GM18520 (cell line): ENCODE measurements at regions not wholly inside any gene's neighbourhood (a gene's known extent, or its start where the extent isn't known, plus 50 kb on each side); places are given as distances from the start of the nearest gene placed in this dataset.
A peak's percentile ranks its signal among the peaks of the same experiment; 100 is the strongest.
"Not testable (repeated sequence)": the region's sequence is repeated elsewhere in the genome, so short reads cannot be mapped to it uniquely, and the experiment has no call there.

ENCODE experiments used
- ATAC-seq: cut with Tn5 transposase; IDR thresholded peaks from one replicate; pipeline ENCODE4 v1.9.1; 2021; ENCODE audit not compliant: unreplicated experiment

DNA sequence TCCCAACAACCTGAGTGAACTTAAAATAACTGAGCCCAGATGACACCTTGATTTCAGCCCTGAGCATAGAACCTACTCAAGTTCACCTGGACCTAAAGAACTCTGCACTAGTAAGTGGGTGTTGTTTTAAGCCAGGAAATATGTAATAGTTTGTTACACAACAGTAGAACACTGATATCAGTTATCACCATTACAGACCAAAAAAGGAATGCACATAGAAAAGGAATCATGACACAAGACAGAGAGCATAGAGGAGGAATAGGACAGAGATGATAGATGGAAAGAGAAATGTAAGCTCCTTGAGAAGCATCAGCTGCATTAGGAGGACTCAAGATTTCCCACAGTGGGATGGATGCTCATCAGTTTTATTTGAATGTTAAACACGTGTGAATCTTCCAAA, 1096.9 kb upstream of the SEMA6A start:
- ATAC-seq: no peak

DNA sequence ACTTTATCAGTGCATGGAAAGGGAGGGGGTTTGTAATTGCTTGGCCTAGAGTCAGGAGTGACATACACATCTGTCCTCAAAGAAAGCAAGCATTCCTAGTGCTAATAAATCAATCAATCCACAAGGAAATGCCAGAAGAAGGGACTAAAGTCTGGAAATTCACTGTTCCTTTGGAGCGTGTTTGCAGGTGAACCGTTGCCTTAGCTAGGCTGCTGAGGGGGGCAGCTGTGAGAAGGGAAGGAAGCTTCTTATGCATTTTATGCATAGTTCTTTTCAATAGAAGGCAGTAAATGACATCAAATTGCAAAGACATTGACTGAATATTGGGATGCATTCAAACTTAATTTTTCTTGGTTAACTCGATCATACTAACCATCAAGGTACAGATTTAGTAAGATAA, 1092.5 kb upstream of the SEMA6A start:
- ATAC-seq: no peak

DNA sequence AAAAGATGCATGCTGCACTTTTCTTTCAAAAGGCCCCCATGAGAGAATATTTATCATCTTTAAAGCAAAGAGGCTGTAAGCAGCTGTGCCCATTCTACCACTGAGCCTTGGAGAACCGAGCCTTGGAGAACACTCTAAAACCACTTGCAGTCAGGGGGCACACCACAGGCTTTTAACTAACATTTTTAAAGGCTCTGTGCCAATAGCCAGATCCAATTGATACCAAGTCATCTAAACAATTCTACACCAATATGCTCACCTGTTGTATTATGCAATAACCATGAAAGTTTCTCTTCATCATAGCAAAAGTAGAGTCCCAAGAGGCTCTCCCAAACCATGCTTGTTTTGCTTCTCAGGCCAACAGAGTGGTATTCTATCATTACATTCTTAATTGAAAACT, 1090.5 kb upstream of the SEMA6A start:
- no peak for ATAC-seq

DNA sequence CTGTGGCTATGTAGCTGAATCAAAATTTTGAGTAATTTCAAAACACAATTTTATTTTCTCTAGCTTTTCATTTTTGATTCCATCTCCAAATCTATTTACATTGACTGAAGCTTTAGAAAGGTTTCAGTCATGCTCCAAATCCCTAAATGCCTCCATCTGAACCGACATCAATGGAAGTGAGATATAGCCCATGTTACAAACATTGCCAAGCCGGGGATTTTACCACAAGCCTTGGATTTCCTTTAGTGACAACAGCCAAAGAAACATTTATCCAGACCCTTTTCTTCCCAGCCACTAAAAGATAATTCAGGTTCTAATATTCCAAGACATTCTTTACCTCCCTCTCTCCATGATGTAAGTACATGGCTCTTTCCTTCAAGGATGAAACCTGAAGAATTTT, 1087.7 kb upstream of the SEMA6A start:
- no peak for ATAC-seq

DNA sequence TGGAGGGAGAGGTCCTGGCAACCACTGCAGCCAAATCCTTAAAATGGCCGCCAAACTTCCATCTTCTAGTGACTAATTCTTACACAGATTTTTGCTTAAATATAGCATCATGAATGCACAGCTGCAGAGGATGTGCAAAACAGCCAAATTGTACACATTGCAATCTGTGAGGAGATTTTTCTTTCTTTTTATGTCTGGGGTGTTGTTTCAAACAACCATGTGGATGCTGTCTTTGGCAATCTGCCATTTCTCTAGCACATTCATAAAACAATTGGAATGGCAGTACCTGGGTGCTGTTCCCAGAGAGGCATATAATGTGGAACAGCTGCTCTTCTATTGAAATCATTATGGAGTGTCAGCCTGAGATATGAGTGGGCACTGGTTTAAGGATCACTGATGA, 1082.9 kb upstream of the SEMA6A start:
- ATAC-seq: no peak

DNA sequence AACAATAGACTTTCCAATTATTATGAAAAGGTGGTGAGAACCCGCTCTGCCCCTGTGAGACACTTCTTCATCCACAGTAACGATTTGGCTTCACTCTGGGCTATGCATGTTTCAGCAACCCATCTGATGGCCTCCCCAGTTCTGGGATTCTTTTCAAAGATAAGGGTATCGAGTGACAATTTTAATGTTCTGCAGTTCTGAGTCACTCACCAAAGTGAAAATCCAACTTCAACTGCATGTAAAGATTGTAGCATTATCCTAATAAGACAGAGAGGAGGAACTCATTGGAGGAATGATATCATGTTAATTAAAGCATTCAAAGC, 1078.3 kb upstream of the SEMA6A start:
- no peak for ATAC-seq

DNA sequence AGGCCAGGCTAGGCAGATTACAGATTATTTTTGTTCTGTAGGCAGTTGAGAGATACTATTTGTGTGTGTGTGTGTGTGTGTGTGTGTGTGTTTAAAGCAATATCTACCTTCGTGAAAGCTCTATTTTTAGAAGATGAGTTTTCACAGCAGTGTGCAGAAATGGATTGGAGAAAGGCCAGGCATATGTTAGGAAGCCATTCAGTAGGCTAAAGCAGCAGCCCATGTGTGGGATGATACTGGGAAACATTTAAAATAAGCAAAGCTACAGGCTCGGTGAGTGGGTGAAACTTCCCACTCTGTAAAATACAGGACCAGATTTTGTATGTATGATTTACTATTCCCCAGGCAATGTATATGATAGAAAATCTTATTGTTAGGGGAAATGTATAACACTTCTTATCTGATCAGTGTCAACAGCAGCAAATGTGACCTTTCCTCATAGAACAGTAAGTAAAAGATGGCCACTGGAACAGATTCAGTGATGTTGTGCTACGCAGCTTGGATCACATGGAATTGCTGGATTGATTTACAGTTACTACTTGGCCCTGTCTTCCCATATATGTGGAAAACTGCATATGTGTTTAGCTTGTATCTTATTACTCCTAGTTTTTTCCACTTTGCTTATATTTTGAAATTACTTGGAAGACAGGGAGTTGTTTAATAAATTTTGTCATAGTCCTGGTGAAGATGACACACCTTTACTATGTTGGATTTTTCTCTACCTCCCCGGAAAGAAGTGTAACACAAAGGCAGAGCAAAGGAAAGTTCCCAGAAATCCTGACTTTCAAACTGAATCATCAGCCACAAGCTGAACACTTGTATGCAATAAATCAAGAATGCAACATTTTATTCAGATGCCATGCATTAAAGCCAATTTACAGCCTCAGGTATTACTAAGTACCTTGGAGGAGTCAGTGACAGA, 1077.7 kb upstream of the SEMA6A start:
- no peak for ATAC-seq

DNA sequence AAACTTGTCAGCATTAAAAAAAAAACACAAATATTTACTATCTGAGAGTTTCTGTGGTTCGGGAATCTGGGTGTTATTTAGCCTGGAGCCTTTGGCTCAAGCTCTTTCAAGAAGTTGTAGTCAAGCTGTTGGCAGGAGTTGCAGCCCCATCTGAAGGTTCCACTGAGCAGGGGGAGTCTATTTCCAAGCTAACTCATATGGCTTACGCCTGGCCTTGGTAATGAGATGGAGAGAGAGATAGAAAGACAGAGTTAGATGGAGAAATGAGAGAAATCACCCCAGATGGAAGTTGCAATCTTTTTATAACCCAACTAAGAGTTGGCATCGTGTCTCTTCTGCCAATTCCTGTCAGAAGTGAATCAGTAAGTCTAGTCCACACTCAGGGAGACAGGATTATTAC, 1075.2 kb upstream of the SEMA6A start:
- no peak for ATAC-seq

DNA sequence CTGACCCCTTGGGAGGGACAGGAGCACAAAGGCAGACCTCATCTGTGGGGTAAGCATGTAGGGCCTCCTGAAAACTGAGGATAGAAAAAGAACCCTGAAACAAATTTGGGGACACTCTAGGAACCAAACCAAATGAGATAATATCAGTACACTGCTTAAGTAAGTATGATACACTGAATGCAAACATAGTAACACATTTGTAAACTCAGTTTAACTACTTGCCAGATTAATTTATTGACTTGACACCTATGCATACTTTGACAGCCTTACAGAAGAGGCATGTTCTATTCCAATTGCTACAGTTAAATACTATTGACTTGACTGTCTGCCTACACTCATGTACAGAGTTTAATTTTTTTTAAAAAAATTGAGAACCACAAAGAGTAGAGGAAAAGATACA, 1070.8 kb upstream of the SEMA6A start:
- no peak for ATAC-seq

DNA sequence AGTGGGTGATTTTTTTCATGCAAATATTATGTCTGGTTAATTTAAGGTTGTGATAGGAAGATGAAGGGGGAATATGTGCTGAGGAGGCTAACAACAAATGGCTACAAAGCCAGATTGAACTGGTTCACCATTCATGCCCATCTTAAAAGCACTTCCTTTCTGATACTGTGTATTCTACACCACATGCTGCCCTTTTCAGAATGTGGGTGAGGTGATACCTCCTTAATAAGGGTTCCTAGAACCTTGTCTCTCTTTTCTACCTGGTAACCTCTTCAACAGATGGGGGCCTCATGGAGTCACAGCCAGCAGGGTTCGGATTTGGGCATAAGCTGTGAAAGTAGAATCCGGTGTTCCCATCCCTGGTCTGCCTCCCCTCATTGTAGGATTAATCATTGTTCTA, 1064.0 kb upstream of the SEMA6A start:
- ATAC-seq: no peak

DNA sequence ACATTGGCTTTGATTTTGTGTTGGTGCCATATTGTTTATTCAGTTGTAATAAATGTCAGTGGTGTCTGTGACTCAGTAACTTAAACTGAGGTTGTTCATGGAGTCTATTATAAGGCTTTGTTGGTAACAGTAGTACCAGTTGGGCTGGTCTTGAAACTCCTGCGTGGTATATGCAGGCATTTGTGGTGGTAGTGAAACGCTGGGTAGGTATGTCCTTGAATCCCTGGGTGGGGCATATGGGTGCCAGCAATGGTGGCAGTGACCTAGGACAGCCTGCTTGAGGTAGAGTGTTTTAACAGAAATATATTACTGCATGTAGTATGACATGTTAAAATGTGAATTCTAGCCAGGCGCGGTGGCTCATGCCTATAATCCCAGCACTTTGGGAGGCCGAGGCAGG, 1058.5 kb upstream of the SEMA6A start:
- no peak for ATAC-seq

DNA sequence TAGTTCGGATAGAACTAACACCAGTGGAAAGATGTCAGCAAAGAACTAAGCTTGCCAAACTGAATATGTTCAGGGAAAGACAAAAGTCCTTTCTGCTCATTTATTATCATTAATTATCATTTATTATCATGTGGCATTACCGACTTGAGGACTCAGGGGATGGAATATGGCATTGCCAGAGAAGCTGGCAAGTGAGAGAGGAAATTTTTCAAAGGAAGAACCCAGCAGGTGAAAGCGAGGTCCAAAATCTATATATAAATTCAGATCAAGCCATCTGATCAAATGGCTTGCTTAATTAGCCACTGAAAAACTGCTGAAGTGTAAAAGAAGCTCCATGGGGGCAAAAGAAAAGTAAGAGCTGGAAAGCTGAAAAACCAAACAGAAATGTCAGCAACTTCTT, 1049.6 kb upstream of the SEMA6A start:
- ATAC-seq: no peak

DNA sequence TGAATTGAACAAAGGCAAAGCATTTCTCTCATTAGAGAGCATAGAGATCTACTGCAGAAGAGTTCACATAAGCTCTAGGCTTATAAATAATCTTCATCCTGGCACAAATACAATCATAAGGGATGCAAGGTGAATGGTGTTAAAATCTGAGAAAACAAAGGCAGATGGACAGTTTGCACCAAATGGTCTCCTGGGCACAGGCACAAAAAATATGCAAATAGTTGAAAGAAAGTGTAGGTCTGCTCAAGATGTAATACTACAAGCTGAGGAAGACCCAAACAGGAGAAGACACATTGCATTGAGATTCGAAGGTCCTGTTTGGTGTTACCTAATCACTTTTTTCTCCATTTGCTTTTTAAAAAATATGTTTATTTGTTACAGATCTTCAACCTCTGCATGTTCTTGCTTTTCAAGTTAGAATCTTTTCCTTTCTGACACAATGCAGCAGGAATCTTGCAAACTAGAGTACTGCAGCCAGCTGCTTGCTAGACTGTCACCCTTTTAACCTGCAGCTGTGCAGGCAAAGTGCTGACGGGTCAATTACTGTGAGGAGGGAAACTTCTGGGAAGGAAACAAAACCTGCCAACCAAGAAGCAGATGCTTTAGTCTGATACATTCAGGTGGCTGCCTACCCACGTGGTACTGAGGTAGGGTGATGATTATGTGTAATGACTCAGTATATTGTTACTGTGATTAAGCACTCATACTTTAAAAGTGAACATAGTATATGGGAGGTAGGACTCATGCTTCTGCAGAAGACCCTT, 1048.6 kb upstream of the SEMA6A start:
- ATAC-seq: no peak

DNA sequence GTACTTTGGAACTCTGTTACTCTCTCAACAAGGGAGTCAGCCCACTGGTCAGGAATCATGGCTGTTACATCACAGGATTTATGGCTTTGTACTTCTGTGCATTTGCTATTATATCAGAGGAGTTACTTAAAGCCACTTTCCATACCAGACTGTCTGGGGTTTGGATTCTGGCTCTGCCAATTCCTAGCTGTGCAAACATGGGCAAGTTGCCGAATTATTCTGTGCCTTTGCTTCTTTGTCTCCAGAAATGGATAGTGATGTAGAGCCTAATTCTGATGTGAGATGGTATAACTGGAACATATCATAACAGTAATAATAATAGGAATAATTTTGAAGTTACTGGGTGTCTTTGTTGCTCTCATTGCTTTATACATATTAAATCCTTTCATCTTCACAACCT, 1047.3 kb upstream of the SEMA6A start:
- no peak for ATAC-seq

DNA sequence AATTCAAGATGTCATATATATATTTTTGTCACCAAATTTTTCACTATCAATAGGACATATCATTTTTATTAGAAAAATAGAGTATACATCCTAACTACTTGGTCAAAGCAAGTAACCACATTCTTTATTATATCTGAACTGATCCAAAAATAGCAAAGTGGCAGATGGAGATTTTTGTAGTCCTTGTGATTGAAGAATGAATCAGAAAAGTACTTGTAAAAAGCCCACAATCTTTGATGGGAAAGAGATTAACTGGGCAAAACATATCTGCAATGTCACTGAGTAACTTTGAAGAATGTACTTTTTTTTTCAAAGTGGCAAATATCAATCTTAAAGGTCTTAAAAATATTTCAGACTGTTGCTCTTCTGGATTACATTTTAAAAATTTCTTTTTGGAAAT, 1040.6 kb upstream of the SEMA6A start:
- no peak for ATAC-seq

DNA sequence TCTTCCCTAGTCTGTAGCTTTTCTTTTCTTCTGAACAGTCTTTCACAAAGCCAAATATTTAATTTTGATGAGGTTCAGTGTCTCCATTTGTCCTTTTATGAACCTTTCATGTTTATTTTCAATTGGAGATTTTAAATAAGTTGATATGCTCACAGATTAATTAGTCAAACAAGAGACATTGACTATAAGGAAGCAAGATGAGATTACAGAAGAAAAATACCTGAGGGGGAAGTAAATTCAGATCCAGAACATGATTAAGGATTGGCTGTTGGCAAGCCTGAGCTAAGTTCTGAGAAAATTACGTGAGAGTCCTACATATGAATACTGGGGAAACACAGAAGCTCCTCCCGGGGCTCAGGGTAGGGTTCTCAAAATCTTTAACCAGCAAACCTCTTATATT, 1039.8 kb upstream of the SEMA6A start:
- no peak for ATAC-seq

DNA sequence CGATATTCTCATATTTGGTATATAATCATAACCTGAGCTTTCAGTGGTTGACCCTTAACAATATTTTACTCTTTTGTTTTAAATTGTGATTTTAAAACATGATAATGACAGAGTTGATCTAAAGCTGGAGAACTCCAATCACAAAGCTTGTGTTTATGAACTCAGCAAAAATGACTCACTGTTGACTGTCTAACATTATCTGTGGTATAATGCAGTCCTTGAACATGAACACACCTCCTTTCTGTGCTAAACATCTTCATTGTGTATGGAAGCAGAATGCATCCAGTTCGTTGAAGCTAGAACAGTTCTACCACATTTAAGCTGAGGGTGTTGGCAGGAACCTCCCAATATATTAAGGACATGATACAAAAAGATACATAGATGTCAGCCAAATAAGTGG, 1030.2 kb upstream of the SEMA6A start:
- no peak for ATAC-seq

DNA sequence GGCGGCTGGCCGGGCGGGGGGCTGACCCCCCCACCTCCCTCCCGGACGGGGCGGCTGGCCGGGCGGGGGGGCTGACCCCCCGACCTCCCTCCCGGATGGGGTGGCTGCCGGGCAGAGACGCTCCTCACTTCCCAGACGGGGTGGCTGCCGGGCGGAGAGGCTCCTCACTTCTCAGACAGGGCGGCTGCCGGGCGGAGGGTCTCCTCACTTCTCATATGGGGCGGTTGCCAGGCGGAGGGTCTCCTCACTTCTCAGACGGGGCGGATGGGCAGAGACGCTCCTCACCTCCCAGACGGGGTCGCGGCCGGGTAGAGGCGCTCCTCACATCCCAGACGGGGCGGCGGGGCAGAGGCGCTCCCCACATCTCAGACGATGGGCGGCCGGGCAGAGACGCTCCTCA, 1025.2 kb upstream of the SEMA6A start:
- not testable (repeated sequence) for ATAC-seq

DNA sequence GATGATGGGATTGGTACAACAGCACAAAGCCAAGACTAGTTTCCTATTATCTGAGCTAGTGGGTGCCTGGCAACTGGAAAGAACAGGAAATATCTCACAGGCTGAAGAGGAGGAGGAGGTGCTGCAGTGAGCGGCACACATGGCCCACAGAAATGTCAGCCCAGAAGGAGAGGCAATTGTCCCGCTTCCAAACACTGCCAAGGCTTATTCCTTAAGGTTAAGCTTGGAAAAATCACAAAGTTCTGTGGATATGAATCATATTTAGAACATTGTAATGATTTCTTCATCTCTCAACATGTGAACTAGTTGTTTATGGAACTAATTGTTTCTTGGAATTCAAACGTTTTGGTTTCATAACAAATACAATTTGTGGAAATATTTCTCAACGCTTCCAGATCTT, 1019.5 kb upstream of the SEMA6A start:
- no peak for ATAC-seq

DNA sequence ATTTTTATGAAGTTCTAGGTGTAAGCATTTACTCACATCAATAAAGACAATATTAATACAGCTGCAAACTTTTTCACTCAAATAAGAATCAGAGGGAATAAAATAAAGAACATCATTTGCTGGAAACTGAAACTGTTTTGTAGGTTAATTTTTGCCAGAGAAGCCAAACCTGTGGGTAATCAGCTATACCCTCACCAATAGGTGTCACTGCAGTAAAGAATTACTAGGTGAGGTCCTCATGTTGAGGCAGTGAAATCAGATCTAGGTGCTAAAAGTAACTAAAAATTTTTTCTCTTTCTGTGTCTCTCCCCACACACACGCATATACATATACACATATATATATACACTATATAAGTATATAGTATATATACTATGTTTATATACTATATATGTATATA, 1016.3 kb upstream of the SEMA6A start:
- peak; percentile 59 for ATAC-seq

DNA sequence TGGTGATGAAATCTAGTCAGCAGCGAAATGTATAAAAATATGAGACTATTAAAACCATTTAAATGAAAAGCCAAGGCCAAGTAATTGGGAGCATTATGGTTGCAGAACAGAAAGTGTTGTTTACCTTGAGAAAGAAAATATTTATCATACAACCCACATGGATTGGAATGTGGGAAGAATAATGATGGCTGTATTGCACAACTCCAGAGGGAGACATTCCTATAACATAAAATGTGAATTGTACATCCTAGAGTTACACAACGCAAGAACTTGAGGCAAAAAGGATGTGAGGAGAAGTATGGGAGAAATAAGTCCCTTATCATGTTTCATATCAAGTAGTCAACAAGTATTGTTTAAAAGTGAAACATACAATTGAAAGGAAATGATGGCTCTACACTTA, 1014.0 kb upstream of the SEMA6A start:
- no peak for ATAC-seq

DNA sequence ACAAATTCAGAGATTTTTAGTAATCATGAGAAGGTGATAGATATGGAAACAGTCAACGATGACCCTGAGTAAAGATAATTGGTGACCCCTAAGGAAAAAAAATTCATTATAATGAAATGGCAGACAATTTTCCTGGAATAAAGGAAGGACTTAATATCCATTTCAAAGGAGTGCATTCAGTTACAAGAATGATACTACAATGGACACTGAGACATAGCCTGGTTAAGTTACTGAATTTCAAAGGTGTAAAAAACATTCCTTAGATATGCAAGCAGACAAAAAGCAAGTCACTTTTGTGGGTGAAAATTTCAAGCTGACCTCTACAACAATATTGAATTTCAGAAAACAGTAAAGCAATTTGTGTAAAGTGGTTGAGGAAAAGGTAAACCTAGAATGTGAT, 1012.5 kb upstream of the SEMA6A start:
- no peak for ATAC-seq

DNA sequence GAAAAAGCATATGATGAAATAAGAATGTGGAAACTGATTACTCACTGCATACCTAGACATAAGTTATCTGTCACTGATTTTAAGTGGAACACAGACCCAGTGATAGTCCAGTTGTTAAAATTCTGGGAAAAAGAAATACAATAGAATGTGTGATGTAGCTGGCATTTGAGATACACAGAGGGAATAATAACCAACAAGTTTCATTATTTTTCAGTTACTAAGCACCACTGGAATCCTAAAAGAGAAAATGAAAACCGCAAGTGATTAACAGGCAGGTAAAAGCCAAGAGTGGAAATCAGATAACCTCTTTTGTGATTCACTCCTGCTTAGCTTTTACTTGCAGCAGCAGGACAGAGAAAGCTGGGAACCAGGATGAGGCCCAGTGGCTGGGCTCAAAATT, 994.0 kb upstream of the SEMA6A start:
- no peak for ATAC-seq
